MM.1S (cell line): ENCODE measurements at regions not wholly inside any gene's neighbourhood (a gene's known extent, or its start where the extent isn't known, plus 50 kb on each side); places are given as distances from the start of the nearest gene placed in this dataset.

Source experiments
- CTCF ChIP-seq: fragments of 300-600 bp; sonication (generic); IDR thresholded peaks from 2 replicates; pipeline ENCODE4 v1.5.1; 2016; ENCODE audit warnings: antibody characterized with exemption, low read length, mixed read lengths
- EZH2phosphoT487 ChIP-seq: fragments of 300-600 bp; sonication (generic); IDR thresholded peaks from 2 replicates; pipeline ENCODE4 v1.6.1; 2018; ENCODE audit warnings: antibody characterized with exemption, low read length

GRCh38 chr4:173934201-173934600 is 349.3 kb downstream of the FBXO8 start:
- TF ChIP-seq CTCF, result no peak
- no peak for TF ChIP-seq EZH2phosphoT487
